ENCODE measurements at regions not wholly inside any gene's neighbourhood (a gene's known extent, or its start where the extent isn't known, plus 50 kb on each side); places are given as distances from the start of the nearest gene placed in this dataset.

GRCh38 chr12:32987512-32987911 is 90.9 kb upstream of the PKP2 start:
- Mint-ChIP-seq H3K27ac (ENCODE audit: unreplicated experiment) (no peak overlapping the region), H3K9me3 (ENCODE audit: unreplicated experiment) (no peaks in the 10 kb centered on the region), H3K4me1 (ENCODE audit: unreplicated experiment) (no peaks in the 10 kb centered on the region), H3K4me3 (ENCODE audit: unreplicated experiment) (no peak overlapping the region), H3K27me3 (ENCODE audit: unreplicated experiment) (peaks cover 7% of the 10 kb centered on the region), H3K36me3 (ENCODE audit: unreplicated experiment) (no peaks in the 10 kb centered on the region)
- no peak for DNase-seq (ENCODE audit: extremely low spot score, unreplicated experiment)
- TF ChIP-seq CTCF (IDR thresholded peaks at IDR 0.05) = no peak

- Mint-ChIP-seq H3K4me1 (ENCODE audit: unreplicated experiment) (no peaks in the 10 kb centered on the region), H3K9me3 (ENCODE audit: unreplicated experiment) (no peaks in the 10 kb centered on the region), H3K27ac (ENCODE audit: unreplicated experiment) (no peak overlapping the region), H3K36me3 (ENCODE audit: unreplicated experiment) (no peaks in the 10 kb centered on the region), H3K4me3 (ENCODE audit: unreplicated experiment) (no peak overlapping the region), H3K27me3 (ENCODE audit: unreplicated experiment) (peaks cover 7% of the 10 kb centered on the region)
- no peak for DNase-seq (ENCODE audit: extremely low spot score, unreplicated experiment)
- no peak for TF ChIP-seq CTCF (IDR thresholded peaks at IDR 0.05)
Measured at GRCh38 chr12:32983968-32984367, 87.4 kb upstream of the PKP2 start.

- no peak for DNase-seq (ENCODE audit: extremely low spot score, unreplicated experiment)
- H3K9me3 Mint-ChIP-seq (ENCODE audit: unreplicated experiment) = no peaks in the 10 kb centered on the region
- H3K27me3 Mint-ChIP-seq (ENCODE audit: unreplicated experiment) = peaks cover 7% of the 10 kb centered on the region
- no peak overlapping the region for H3K4me3 Mint-ChIP-seq (ENCODE audit: unreplicated experiment)
- H3K4me1 Mint-ChIP-seq (ENCODE audit: unreplicated experiment) = no peaks in the 10 kb centered on the region
- H3K36me3 Mint-ChIP-seq (ENCODE audit: unreplicated experiment) = no peaks in the 10 kb centered on the region
- no peak overlapping the region for H3K27ac Mint-ChIP-seq (ENCODE audit: unreplicated experiment)
- TF ChIP-seq CTCF (IDR thresholded peaks at IDR 0.05) = no peak
Measured at GRCh38 chr12:32983332-32983731, 86.8 kb upstream of the PKP2 start.

GRCh38 chr12:32981139-32981538 is 84.6 kb upstream of the PKP2 start:
- Mint-ChIP-seq H3K27me3 (ENCODE audit: unreplicated experiment) (peaks cover 7% of the 10 kb centered on the region), H3K36me3 (ENCODE audit: unreplicated experiment) (no peaks in the 10 kb centered on the region), H3K4me3 (ENCODE audit: unreplicated experiment) (no peak overlapping the region), H3K4me1 (ENCODE audit: unreplicated experiment) (no peaks in the 10 kb centered on the region), H3K27ac (ENCODE audit: unreplicated experiment) (no peak overlapping the region), H3K9me3 (ENCODE audit: unreplicated experiment) (no peaks in the 10 kb centered on the region)
- no peak for TF ChIP-seq CTCF (IDR thresholded peaks at IDR 0.05)
- DNase-seq (ENCODE audit: extremely low spot score, unreplicated experiment) = no peak

- TF ChIP-seq CTCF (IDR thresholded peaks at IDR 0.05) = no peak
- no peaks in the 10 kb centered on the region for H3K9me3 Mint-ChIP-seq (ENCODE audit: unreplicated experiment)
- DNase-seq (ENCODE audit: extremely low spot score, unreplicated experiment) = no peak
- peaks cover 14% of the 10 kb centered on the region for H3K27me3 Mint-ChIP-seq (ENCODE audit: unreplicated experiment)
- no peaks in the 10 kb centered on the region for H3K4me1 Mint-ChIP-seq (ENCODE audit: unreplicated experiment)
- H3K4me3 Mint-ChIP-seq (ENCODE audit: unreplicated experiment) = no peak overlapping the region
- no peaks in the 10 kb centered on the region for H3K36me3 Mint-ChIP-seq (ENCODE audit: unreplicated experiment)
- H3K27ac Mint-ChIP-seq (ENCODE audit: unreplicated experiment) = no peak overlapping the region
Measured at GRCh38 chr12:32975122-32975521, 78.5 kb upstream of the PKP2 start.
